ENCODE measurements at regions not wholly inside any gene's neighbourhood (a gene's known extent, or its start where the extent isn't known, plus 50 kb on each side); places are given as distances from the start of the nearest gene placed in this dataset.

GRCh38 chr3:31189330-31189729 is 294.9 kb upstream of the GADL1 start:
- Histone ChIP-seq H3K9ac (ENCODE audit: low read length) (no peak overlapping the region), H3K9me3 (ENCODE audit: low read length) (no peaks in the 10 kb centered on the region), H3K4me3 (ENCODE audit: low read depth, low read length, poor library complexity, severe bottlenecking) (no peak overlapping the region), H3K27ac (ENCODE audit: low read depth, low read length, poor library complexity, severe bottlenecking) (no peak overlapping the region), H3K4me1 (ENCODE audit: insufficient read depth, low read length, severe bottlenecking) (no peaks in the 10 kb centered on the region), H2AFZ (ENCODE audit: low read length) (no peak overlapping the region), H3K79me2 (ENCODE audit: insufficient read depth, low read length) (no peaks in the 10 kb centered on the region), H3K9me2 (ENCODE audit: low read depth, low read length) (no peaks in the 10 kb centered on the region), H3K36me3 (ENCODE audit: insufficient read depth, low read length) (no peaks in the 10 kb centered on the region), H4K20me1 (ENCODE audit: insufficient read depth, low read length) (no peaks in the 10 kb centered on the region), H3K4me2 (ENCODE audit: low read length) (no peak overlapping the region), H3F3A (ENCODE audit: insufficient read depth, low read length) (no peaks in the 10 kb centered on the region), H3K27me3 (ENCODE audit: insufficient read depth, low read length) (no peaks in the 10 kb centered on the region)
- TF ChIP-seq CTCF (IDR thresholded peaks at IDR 0.05; ENCODE audit: low read length) (no peak), EZH2 (IDR thresholded peaks at IDR 0.05; ENCODE audit: borderline replicate concordance, low read length) (no peak)

GRCh38 chr3:31189971-31190370 is 295.5 kb upstream of the GADL1 start:
- Histone ChIP-seq H3K27me3 (ENCODE audit: insufficient read depth, low read length) (no peaks in the 10 kb centered on the region), H3K9me2 (ENCODE audit: low read depth, low read length) (no peaks in the 10 kb centered on the region), H3K9me3 (ENCODE audit: low read length) (no peaks in the 10 kb centered on the region), H3K4me3 (ENCODE audit: low read depth, low read length, poor library complexity, severe bottlenecking) (no peak overlapping the region), H3K9ac (ENCODE audit: low read length) (no peak overlapping the region), H4K20me1 (ENCODE audit: insufficient read depth, low read length) (no peaks in the 10 kb centered on the region), H3K36me3 (ENCODE audit: insufficient read depth, low read length) (no peaks in the 10 kb centered on the region), H3K4me2 (ENCODE audit: low read length) (no peak overlapping the region), H3K79me2 (ENCODE audit: insufficient read depth, low read length) (no peaks in the 10 kb centered on the region), H2AFZ (ENCODE audit: low read length) (no peak overlapping the region), H3K4me1 (ENCODE audit: insufficient read depth, low read length, severe bottlenecking) (no peaks in the 10 kb centered on the region), H3F3A (ENCODE audit: insufficient read depth, low read length) (no peaks in the 10 kb centered on the region), H3K27ac (ENCODE audit: low read depth, low read length, poor library complexity, severe bottlenecking) (no peak overlapping the region)
- TF ChIP-seq CTCF (IDR thresholded peaks at IDR 0.05; ENCODE audit: low read length) (no peak), EZH2 (IDR thresholded peaks at IDR 0.05; ENCODE audit: borderline replicate concordance, low read length) (no peak)

GRCh38 chr3:31191354-31191753 is 296.9 kb upstream of the GADL1 start:
- Histone ChIP-seq H3K4me1 (ENCODE audit: insufficient read depth, low read length, severe bottlenecking) (no peaks in the 10 kb centered on the region), H3K27ac (ENCODE audit: low read depth, low read length, poor library complexity, severe bottlenecking) (no peak overlapping the region), H3K9me3 (ENCODE audit: low read length) (no peaks in the 10 kb centered on the region), H3K4me3 (ENCODE audit: low read depth, low read length, poor library complexity, severe bottlenecking) (no peak overlapping the region), H3K9ac (ENCODE audit: low read length) (no peak overlapping the region), H3F3A (ENCODE audit: insufficient read depth, low read length) (no peaks in the 10 kb centered on the region), H4K20me1 (ENCODE audit: insufficient read depth, low read length) (no peaks in the 10 kb centered on the region), H3K27me3 (ENCODE audit: insufficient read depth, low read length) (no peaks in the 10 kb centered on the region), H3K36me3 (ENCODE audit: insufficient read depth, low read length) (no peaks in the 10 kb centered on the region), H3K4me2 (ENCODE audit: low read length) (no peak overlapping the region), H3K79me2 (ENCODE audit: insufficient read depth, low read length) (no peaks in the 10 kb centered on the region), H3K9me2 (ENCODE audit: low read depth, low read length) (no peaks in the 10 kb centered on the region), H2AFZ (ENCODE audit: low read length) (no peak overlapping the region)
- no peak for TF ChIP-seq CTCF (IDR thresholded peaks at IDR 0.05; ENCODE audit: low read length)
- TF ChIP-seq EZH2 (IDR thresholded peaks at IDR 0.05; ENCODE audit: borderline replicate concordance, low read length) = no peak
